ENCODE measurements at regions not wholly inside any gene's neighbourhood (a gene's known extent, or its start where the extent isn't known, plus 50 kb on each side); places are given as distances from the start of the nearest gene placed in this dataset.

DNA sequence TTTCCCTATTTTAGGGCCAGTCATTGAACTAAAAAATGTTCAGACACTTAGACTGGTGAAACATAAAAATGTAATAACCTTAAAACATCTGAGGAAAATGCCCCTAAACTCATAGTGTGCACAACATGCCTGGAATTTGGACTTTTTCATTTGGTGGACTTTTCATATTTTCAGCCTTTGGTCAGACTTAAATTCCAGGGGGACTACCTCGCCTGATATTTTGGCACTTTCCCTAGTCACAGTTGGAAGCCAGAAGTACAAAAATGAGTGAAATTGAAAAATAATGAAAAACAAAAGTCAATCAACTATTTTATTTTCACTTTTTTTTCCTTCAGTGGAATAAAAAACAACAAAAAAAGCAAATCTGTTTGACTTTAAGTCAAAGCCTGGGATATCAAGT is 256.2 kb downstream of the ACTL7B start:
- TF ChIP-seq, protein P1, sequence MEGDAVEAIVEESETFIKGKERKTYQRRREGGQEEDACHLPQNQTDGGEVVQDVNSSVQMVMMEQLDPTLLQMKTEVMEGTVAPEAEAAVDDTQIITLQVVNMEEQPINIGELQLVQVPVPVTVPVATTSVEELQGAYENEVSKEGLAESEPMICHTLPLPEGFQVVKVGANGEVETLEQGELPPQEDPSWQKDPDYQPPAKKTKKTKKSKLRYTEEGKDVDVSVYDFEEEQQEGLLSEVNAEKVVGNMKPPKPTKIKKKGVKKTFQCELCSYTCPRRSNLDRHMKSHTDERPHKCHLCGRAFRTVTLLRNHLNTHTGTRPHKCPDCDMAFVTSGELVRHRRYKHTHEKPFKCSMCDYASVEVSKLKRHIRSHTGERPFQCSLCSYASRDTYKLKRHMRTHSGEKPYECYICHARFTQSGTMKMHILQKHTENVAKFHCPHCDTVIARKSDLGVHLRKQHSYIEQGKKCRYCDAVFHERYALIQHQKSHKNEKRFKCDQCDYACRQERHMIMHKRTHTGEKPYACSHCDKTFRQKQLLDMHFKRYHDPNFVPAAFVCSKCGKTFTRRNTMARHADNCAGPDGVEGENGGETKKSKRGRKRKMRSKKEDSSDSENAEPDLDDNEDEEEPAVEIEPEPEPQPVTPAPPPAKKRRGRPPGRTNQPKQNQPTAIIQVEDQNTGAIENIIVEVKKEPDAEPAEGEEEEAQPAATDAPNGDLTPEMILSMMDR (IDR thresholded peaks at IDR 0.05): no peak
- TF ChIP-seq POLR2A (IDR thresholded peaks at IDR 0.05): no peak
